ENCODE measurements at regions not wholly inside any gene's neighbourhood (a gene's known extent, or its start where the extent isn't known, plus 50 kb on each side); places are given as distances from the start of the nearest gene placed in this dataset.

DNA sequence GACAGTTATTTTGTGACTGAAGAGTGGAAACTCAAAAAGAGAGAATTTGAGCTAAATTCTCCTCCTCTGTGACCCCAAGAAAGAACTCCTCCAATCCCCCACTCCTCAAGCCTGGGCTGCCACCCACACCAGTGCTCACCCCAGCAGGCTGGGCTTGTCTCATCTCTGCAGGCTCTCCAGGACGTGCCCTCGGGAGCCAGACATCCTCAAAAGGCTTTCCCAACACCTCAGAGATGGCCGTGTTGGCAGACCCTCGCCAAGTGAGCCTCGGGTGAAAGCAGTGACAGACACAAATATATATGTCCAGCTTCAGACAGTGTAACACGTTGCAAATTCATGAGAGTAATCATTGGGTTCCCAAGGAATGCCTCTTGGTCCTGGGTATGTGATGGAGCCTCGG, 377.7 kb upstream of the SALL3 start:
- H3K27ac ChIP-seq (ENCODE audit: low read depth, low read length, poor library complexity, severe bottlenecking) = no peak overlapping the region
- H3K9me2 ChIP-seq (ENCODE audit: insufficient read depth, low read length) = no peaks in the 10 kb centered on the region
- no peaks in the 10 kb centered on the region for H3K79me2 ChIP-seq (ENCODE audit: insufficient read depth, low read depth, low read length)
- H3K4me3 ChIP-seq (ENCODE audit: low read depth, low read length, poor library complexity, severe bottlenecking) = no peak overlapping the region
- no peaks in the 10 kb centered on the region for H3K4me1 ChIP-seq (ENCODE audit: insufficient read depth, low read length, poor library complexity, severe bottlenecking)
- H2AFZ ChIP-seq (ENCODE audit: low read length) = no peak overlapping the region
- ChIA-PET CTCF (ENCODE audit: unreplicated experiment) (no interaction called here), POLR2A (no interaction called here)
- intact Hi-C loops (cut with micrococcal nuclease; ENCODE audit: unreplicated experiment) = no loop called here
- TF ChIP-seq, protein P1, sequence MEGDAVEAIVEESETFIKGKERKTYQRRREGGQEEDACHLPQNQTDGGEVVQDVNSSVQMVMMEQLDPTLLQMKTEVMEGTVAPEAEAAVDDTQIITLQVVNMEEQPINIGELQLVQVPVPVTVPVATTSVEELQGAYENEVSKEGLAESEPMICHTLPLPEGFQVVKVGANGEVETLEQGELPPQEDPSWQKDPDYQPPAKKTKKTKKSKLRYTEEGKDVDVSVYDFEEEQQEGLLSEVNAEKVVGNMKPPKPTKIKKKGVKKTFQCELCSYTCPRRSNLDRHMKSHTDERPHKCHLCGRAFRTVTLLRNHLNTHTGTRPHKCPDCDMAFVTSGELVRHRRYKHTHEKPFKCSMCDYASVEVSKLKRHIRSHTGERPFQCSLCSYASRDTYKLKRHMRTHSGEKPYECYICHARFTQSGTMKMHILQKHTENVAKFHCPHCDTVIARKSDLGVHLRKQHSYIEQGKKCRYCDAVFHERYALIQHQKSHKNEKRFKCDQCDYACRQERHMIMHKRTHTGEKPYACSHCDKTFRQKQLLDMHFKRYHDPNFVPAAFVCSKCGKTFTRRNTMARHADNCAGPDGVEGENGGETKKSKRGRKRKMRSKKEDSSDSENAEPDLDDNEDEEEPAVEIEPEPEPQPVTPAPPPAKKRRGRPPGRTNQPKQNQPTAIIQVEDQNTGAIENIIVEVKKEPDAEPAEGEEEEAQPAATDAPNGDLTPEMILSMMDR (conservative IDR thresholded peaks at IDR 0.05; ENCODE audit: low read length) = no peak
- TF ChIP-seq EZH2phosphoT487 (IDR thresholded peaks at IDR 0.05; ENCODE audit: borderline replicate concordance, low read depth, low read length) = no peak
- H3K36me3 ChIP-seq (ENCODE audit: insufficient read depth, low read length) = no peaks in the 10 kb centered on the region
- H4K20me1 ChIP-seq (ENCODE audit: insufficient read depth, low read length) = no peaks in the 10 kb centered on the region
- BruUV-seq (replicated peaks) = no TSS peak
- no peaks in the 10 kb centered on the region for H3K9me3 ChIP-seq (ENCODE audit: low read length)
- no peak for DNase-seq (ENCODE audit: low spot score)
- no peak overlapping the region for H3K4me2 ChIP-seq (ENCODE audit: low read length)

DNA sequence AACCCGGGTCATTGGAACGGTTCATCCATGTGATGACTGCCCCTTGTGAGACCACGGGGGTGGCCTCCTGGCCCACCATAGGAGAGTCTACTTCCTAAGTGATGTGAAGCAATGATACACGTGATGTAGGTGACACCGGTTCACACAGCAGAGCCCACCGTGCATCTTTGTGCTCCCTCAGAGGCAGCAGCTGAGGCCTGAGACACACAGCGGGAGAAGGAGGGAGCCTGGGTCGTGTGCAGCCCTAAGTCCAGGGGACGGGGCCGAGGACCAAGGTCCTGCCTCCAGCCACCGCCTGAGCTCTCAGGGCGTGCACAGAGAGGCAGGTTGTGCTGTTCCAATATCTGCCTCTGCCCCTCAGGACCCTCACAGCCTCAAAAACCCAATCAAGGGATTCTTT, 377.2 kb upstream of the SALL3 start:
- no peak for TF ChIP-seq EZH2phosphoT487 (IDR thresholded peaks at IDR 0.05; ENCODE audit: borderline replicate concordance, low read depth, low read length)
- TF ChIP-seq, protein P1 (conservative IDR thresholded peaks at IDR 0.05; ENCODE audit: low read length) = no peak
- CTCF ChIA-PET (ENCODE audit: unreplicated experiment) = no interaction called here
- no peak overlapping the region for H2AFZ ChIP-seq (ENCODE audit: low read length)
- BruUV-seq (replicated peaks) = no TSS peak
- no peaks in the 10 kb centered on the region for H3K9me3 ChIP-seq (ENCODE audit: low read length)
- H3K27ac ChIP-seq (ENCODE audit: low read depth, low read length, poor library complexity, severe bottlenecking) = no peak overlapping the region
- H3K36me3 ChIP-seq (ENCODE audit: insufficient read depth, low read length) = no peaks in the 10 kb centered on the region
- no peaks in the 10 kb centered on the region for H4K20me1 ChIP-seq (ENCODE audit: insufficient read depth, low read length)
- no peaks in the 10 kb centered on the region for H3K79me2 ChIP-seq (ENCODE audit: insufficient read depth, low read depth, low read length)
- POLR2A ChIA-PET = no interaction called here
- intact Hi-C loops (cut with micrococcal nuclease; ENCODE audit: unreplicated experiment) = no loop called here
- no peaks in the 10 kb centered on the region for H3K9me2 ChIP-seq (ENCODE audit: insufficient read depth, low read length)
- no peak overlapping the region for H3K4me2 ChIP-seq (ENCODE audit: low read length)
- no peak overlapping the region for H3K4me3 ChIP-seq (ENCODE audit: low read depth, low read length, poor library complexity, severe bottlenecking)
- DNase-seq (ENCODE audit: low spot score) = no peak
- no peaks in the 10 kb centered on the region for H3K4me1 ChIP-seq (ENCODE audit: insufficient read depth, low read length, poor library complexity, severe bottlenecking)

DNA sequence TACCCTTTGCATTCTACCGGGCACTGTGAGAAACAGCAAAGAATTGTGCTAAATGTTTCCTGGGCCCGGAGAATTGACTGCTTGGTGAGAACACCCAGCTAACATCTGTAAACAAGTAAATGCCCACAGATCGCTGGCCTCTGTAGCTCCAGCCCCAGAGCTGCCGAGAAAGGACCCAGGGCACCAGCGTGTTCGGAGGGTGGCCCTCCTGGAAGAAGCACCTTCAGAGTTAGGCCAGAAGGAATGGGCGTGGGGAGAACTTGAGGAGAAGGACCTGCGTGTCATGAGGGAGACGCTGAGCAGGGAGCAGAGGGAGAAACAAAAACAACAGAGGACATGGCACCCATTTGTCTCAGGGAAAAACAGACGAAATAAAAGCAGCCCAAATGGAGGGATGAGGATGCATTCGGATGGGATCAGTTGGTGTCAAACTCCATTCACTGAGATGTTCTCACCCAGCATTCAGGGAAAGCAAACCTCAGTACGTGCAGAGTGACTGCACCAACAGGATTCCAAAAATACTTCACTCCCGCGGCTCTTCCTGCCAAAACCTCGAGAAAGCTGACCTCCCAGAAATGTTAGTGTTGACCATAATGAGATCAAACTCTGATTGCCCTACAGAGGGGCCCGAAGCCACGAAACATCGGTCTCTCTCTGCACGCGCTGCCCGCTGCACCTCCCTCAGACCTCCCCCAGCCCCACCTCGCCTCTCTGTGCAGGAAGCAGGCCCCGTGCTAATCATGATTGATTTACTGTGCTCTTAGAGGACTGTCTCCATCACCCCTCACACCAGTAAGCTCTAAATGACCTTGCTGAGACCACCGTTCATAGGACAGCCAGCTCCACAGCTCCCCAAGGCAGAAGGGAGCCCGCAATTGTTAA, 376.3 kb upstream of the SALL3 start:
- H3K9me2 ChIP-seq (ENCODE audit: insufficient read depth, low read length) = no peaks in the 10 kb centered on the region
- H3K9me3 ChIP-seq (ENCODE audit: low read length) = no peaks in the 10 kb centered on the region
- no peaks in the 10 kb centered on the region for H3K36me3 ChIP-seq (ENCODE audit: insufficient read depth, low read length)
- no peak for DNase-seq (ENCODE audit: low spot score)
- intact Hi-C loops (cut with micrococcal nuclease; ENCODE audit: unreplicated experiment) = no loop called here
- H2AFZ ChIP-seq (ENCODE audit: low read length) = no peak overlapping the region
- no peaks in the 10 kb centered on the region for H3K79me2 ChIP-seq (ENCODE audit: insufficient read depth, low read depth, low read length)
- H4K20me1 ChIP-seq (ENCODE audit: insufficient read depth, low read length) = no peaks in the 10 kb centered on the region
- H3K4me1 ChIP-seq (ENCODE audit: insufficient read depth, low read length, poor library complexity, severe bottlenecking) = no peaks in the 10 kb centered on the region
- no peak overlapping the region for H3K4me2 ChIP-seq (ENCODE audit: low read length)
- TF ChIP-seq, protein P1 (conservative IDR thresholded peaks at IDR 0.05; ENCODE audit: low read length) = no peak
- no peak for TF ChIP-seq EZH2phosphoT487 (IDR thresholded peaks at IDR 0.05; ENCODE audit: borderline replicate concordance, low read depth, low read length)
- ChIA-PET POLR2A (no interaction called here), CTCF (ENCODE audit: unreplicated experiment) (no interaction called here)
- no TSS peak for BruUV-seq (replicated peaks)
- H3K4me3 ChIP-seq (ENCODE audit: low read depth, low read length, poor library complexity, severe bottlenecking) = no peak overlapping the region
- no peak overlapping the region for H3K27ac ChIP-seq (ENCODE audit: low read depth, low read length, poor library complexity, severe bottlenecking)
